ENCODE measurements at regions not wholly inside any gene's neighbourhood (a gene's known extent, or its start where the extent isn't known, plus 50 kb on each side); places are given as distances from the start of the nearest gene placed in this dataset.

GRCh38 chr10:133033742-133034048, 54.0 kb upstream of the ADGRA1 start:
- H2AFZ ChIP-seq (ENCODE audit: low read depth, low read length, poor library complexity, severe bottlenecking) = no peak overlapping the region
- H3K4me2 ChIP-seq (ENCODE audit: low read length) = no peak overlapping the region
- H3K27me3 ChIP-seq (ENCODE audit: insufficient read depth, low read length) = no peaks in the 10 kb centered on the region
- no TSS peak for BruUV-seq (replicated peaks)
- ChIA-PET CTCF (no interaction called here), RAD21 (ENCODE audit: low non-redundant PET in 1 of 2, low total read pairs in 2 of 2, uncharacterized antibody in 2 of 2, unreplicated experiment in 2 of 2) (no interaction called here), POLR2A (no interaction called here)
- H4K20me1 ChIP-seq (ENCODE audit: insufficient read depth) = no peaks in the 10 kb centered on the region
- no peak overlapping the region for H3K4me3 ChIP-seq (replicated peaks in 1 of 2; ENCODE audit: low read depth in 1 of 2, low read length in 2 of 2)
- no peak for ATAC-seq
- TF ChIP-seq EZH2 (IDR thresholded peaks at IDR 0.05) (no peak), CBX3 (IDR thresholded peaks at IDR 0.05; ENCODE audit: low read depth) (no peak), EZH2phosphoT487 (IDR thresholded peaks at IDR 0.05; ENCODE audit: borderline replicate concordance) (no peak), CEBPB (IDR thresholded peaks at IDR 0.05; ENCODE audit: low read depth) (no peak), SIN3A (IDR thresholded peaks at IDR 0.05; ENCODE audit: low read depth) (no peak), ZFX (IDR thresholded peaks at IDR 0.05) (no peak), YY1 (IDR thresholded peaks at IDR 0.05; ENCODE audit: extremely low read depth, insufficient replicate concordance, low read depth, low read length) (no peak), EGR1 (IDR thresholded peaks at IDR 0.05; ENCODE audit: low read depth) (no peak), REST (IDR thresholded peaks at IDR 0.05; ENCODE audit: low read depth) (no peak), ZBTB33 (IDR thresholded peaks at IDR 0.05; ENCODE audit: extremely low read depth, insufficient replicate concordance, low read length) (no peak)
- no peaks in the 10 kb centered on the region for H3K4me1 ChIP-seq (ENCODE audit: control insufficient read depth in 1 of 2, insufficient read depth in 2 of 2, low read length in 2 of 2)
- intact Hi-C loops (cut with micrococcal nuclease) = no loop called here
- H3K9me3 ChIP-seq (ENCODE audit: control insufficient read depth in 1 of 2, insufficient read depth in 1 of 2, low read depth in 1 of 2, low read length in 2 of 2) = no peaks in the 10 kb centered on the region
- H3K9me2 ChIP-seq (ENCODE audit: insufficient read depth) = no peaks in the 10 kb centered on the region
- no peaks in the 10 kb centered on the region for H3K79me2 ChIP-seq (ENCODE audit: insufficient read depth, low read length)
- no peak for DNase-seq (ENCODE audit: low read depth, low spot score)
- no peak overlapping the region for H3K9ac ChIP-seq (ENCODE audit: low read length)
- no peak overlapping the region for H3K27ac ChIP-seq (ENCODE audit: low read depth, low read length)
- H3K36me3 ChIP-seq (ENCODE audit: control insufficient read depth in 1 of 2, insufficient read depth in 2 of 2, low read length in 2 of 2) = no peaks in the 10 kb centered on the region
